WTC11 (cell line): ENCODE measurements at regions not wholly inside any gene's neighbourhood (a gene's known extent, or its start where the extent isn't known, plus 50 kb on each side); places are given as distances from the start of the nearest gene placed in this dataset.

Source experiments
- ATAC-seq: fragments of 200-7000 bp; cut with Tn5 transposase; 2 replicates; pipeline ENCODE4 v1.10.0; 2021; ENCODE audit warnings: mild to moderate bottlenecking, moderate library complexity
- CTCF ChIA-PET: fragments of 300-600 bp; sonication (Branson Sonifier 250); formaldehyde crosslinking; loops from one replicate; lab custom pipeline; 2021; ENCODE audit warnings: antibody characterized with exemption; lab: Charles Lee
- POLR2A ChIA-PET: fragments of 350-600 bp; sonication (Branson Sonifier 250); formaldehyde crosslinking; loops from one replicate; lab custom pipeline; 2021; ENCODE audit warnings: antibody characterized with exemption; lab: Charles Lee
- DNase-seq: peaks from one replicate; pipeline ENCODE4 v3.0.0; 2021; ENCODE audit warnings: low spot score
- H3K27ac Mint-ChIP-seq: 2 replicates; pipeline ENCODE4 v1.8.0; 2021; ENCODE audit warnings: mixed read lengths
- H3K27me3 Mint-ChIP-seq: 2 replicates; pipeline ENCODE4 v1.8.0; 2021; ENCODE audit warnings: low read depth, mild to moderate bottlenecking, moderate library complexity, mixed read lengths
- H3K36me3 Mint-ChIP-seq: 2 replicates; pipeline ENCODE4 v1.8.0; 2021; ENCODE audit warnings: mixed read lengths
- H3K4me1 Mint-ChIP-seq: 2 replicates; pipeline ENCODE4 v1.8.0; 2022; ENCODE audit warnings: mixed read lengths
- H3K4me3 Mint-ChIP-seq: 2 replicates; pipeline ENCODE4 v1.8.0; 2021; ENCODE audit warnings: mild to moderate bottlenecking, moderate library complexity, mixed read lengths
- H3K9me3 Mint-ChIP-seq: 2 replicates; pipeline ENCODE4 v1.8.0; 2021; ENCODE audit warnings: mixed read lengths
- AR ChIP-seq: fragments of 250-450 bp; sonication (Bioruptor Pico); IDR thresholded peaks from 2 replicates; pipeline ENCODE4 v1.9.0; 2021; ENCODE audit warnings: mild to moderate bottlenecking
- ATF1 ChIP-seq: sonication (generic); formaldehyde crosslinking; IDR thresholded peaks from 2 replicates; pipeline ENCODE4 v1.8.1; 2023; ENCODE audit warnings: mild to moderate bottlenecking, moderate library complexity, missing genetic modification reagents
- CREB1 ChIP-seq: sonication (generic); formaldehyde crosslinking; IDR thresholded peaks from 2 replicates; pipeline ENCODE4 v1.8.0; 2023; ENCODE audit warnings: mild to moderate bottlenecking, missing genetic modification reagents
- ERG ChIP-seq: fragments of 250-450 bp; sonication (Bioruptor Pico); IDR thresholded peaks from 2 replicates; pipeline ENCODE4 v1.8.0; 2021; ENCODE audit warnings: mild to moderate bottlenecking
- IRF1 ChIP-seq: sonication (generic); formaldehyde crosslinking; IDR thresholded peaks from 2 replicates; pipeline ENCODE4 v1.8.0; 2023; ENCODE audit warnings: missing genetic modification reagents
- KAT7 ChIP-seq: sonication (generic); formaldehyde crosslinking; IDR thresholded peaks from 2 replicates; pipeline ENCODE4 v1.8.1; 2023; ENCODE audit warnings: missing genetic modification reagents, mild to moderate bottlenecking, borderline replicate concordance
- NFATC4 ChIP-seq: fragments of 250-450 bp; sonication (Bioruptor Pico); IDR thresholded peaks from 2 replicates; pipeline ENCODE4 v1.9.0; 2021; ENCODE audit warnings: mild to moderate bottlenecking
- NFYB ChIP-seq: sonication (generic); formaldehyde crosslinking; conservative IDR thresholded peaks from 2 replicates; pipeline ENCODE4 v1.8.0; 2022; ENCODE audit warnings: low read depth, missing genetic modification reagents
- OVOL2 ChIP-seq: fragments of 250-450 bp; sonication (Bioruptor Pico); IDR thresholded peaks from 2 replicates; pipeline ENCODE4 v1.9.0; 2021; ENCODE audit warnings: mild to moderate bottlenecking, borderline replicate concordance
- RELA ChIP-seq: sonication (generic); formaldehyde crosslinking; IDR thresholded peaks from 2 replicates; pipeline ENCODE4 v1.8.1; 2022; ENCODE audit warnings: missing genetic modification reagents, mild to moderate bottlenecking, borderline replicate concordance
- STAT6 ChIP-seq: sonication (generic); formaldehyde crosslinking; conservative IDR thresholded peaks from 2 replicates; pipeline ENCODE4 v1.8.1; 2023; ENCODE audit warnings: mild to moderate bottlenecking, low read depth, missing genetic modification reagents, moderate library complexity
- TEAD4 ChIP-seq: sonication (generic); formaldehyde crosslinking; IDR thresholded peaks from 2 replicates; pipeline ENCODE4 v1.8.0; 2022; ENCODE audit warnings: mild to moderate bottlenecking, missing genetic modification reagents
- TP53 ChIP-seq: sonication (generic); formaldehyde crosslinking; IDR thresholded peaks from 2 replicates; pipeline ENCODE4 v1.8.1; 2023; ENCODE audit warnings: mild to moderate bottlenecking, missing genetic modification reagents
- ZNF263 ChIP-seq: sonication (generic); formaldehyde crosslinking; IDR thresholded peaks from 2 replicates; pipeline ENCODE4 v1.8.1; 2022; ENCODE audit warnings: low read depth, mild to moderate bottlenecking, moderate library complexity, missing genetic modification reagents
- ZNF317 ChIP-seq: sonication (generic); formaldehyde crosslinking; IDR thresholded peaks from 2 replicates; pipeline ENCODE4 v1.8.1; 2023; ENCODE audit warnings: low read depth, mild to moderate bottlenecking, moderate library complexity, missing genetic modification reagents, borderline replicate concordance
- ZNF416 ChIP-seq: fragments of 250-450 bp; sonication (Bioruptor Pico); IDR thresholded peaks from 2 replicates; pipeline ENCODE4 v1.9.0; 2021; ENCODE audit warnings: mild to moderate bottlenecking, inconsistent platforms
- ZNF532 ChIP-seq: fragments of 250-450 bp; sonication (Bioruptor Pico); IDR thresholded peaks from 2 replicates; pipeline ENCODE4 v1.9.0; 2021; ENCODE audit warnings: mild to moderate bottlenecking, borderline replicate concordance
- ZSCAN18 ChIP-seq: fragments of 250-450 bp; sonication (Bioruptor Pico); IDR thresholded peaks from 2 replicates; pipeline ENCODE4 v2.1.2; 2022; ENCODE audit warnings: mild to moderate bottlenecking, moderate library complexity

- Mint-ChIP-seq H3K27ac (no peak overlapping the region), H3K9me3 (peaks cover 25% of the 10 kb centered on the region), H3K4me1 (peaks cover 10% of the 10 kb centered on the region), H3K4me3 (no peak overlapping the region)
- DNase-seq = no peak
- CTCF ChIA-PET = interaction anchor here (0.6 kb wide), 1 partner anchor 240 kb away, joined by 3 read pairs; no protein-coding TSS in a partner anchor
- no peak for TF ChIP-seq ZNF263 (CRISPR knock-in tag)
- TF ChIP-seq NFYB (CRISPR knock-in tag) = no peak
- TF ChIP-seq, all 79 proteins: peak for 0
- Mint-ChIP-seq H3K27me3 (no peaks in the 10 kb centered on the region; the same call in 1 of the 2 replicates), H3K36me3 (no peaks in the 10 kb centered on the region; the same call in 1 of the 2 replicates)
- peak; percentile 44; the same call in 1 of the 2 replicates for ATAC-seq
- POLR2A ChIA-PET = no interaction called here
Measured at GRCh38 chr17:53273126-53273525, 549.6 kb upstream of the KIF2B start.

GRCh38 chr17:53270936-53271335, 551.8 kb upstream of the KIF2B start:
- no peaks in the 10 kb centered on the region; the same call in 1 of the 2 replicates for H3K27me3 Mint-ChIP-seq
- TF ChIP-seq TEAD4 (CRISPR knock-in tag) (no peak), TP53 (CRISPR knock-in tag) (no peak), ATF1 (no peak), NFATC4 (CRISPR knock-in tag) (no peak), KAT7 (CRISPR knock-in tag) (no peak), ZSCAN18 (CRISPR knock-in tag) (no peak), ZNF416 (CRISPR knock-in tag) (no peak), AR (no peak), RELA (CRISPR knock-in tag) (no peak), OVOL2 (CRISPR knock-in tag) (no peak), STAT6 (CRISPR knock-in tag) (no peak), ZNF532 (CRISPR knock-in tag) (no peak), CREB1 (no peak), IRF1 (no peak), ERG (no peak), ZNF317 (CRISPR knock-in tag) (no peak)
- peaks cover 10% of the 10 kb centered on the region for H3K4me1 Mint-ChIP-seq
- no peak overlapping the region for H3K27ac Mint-ChIP-seq
- no peaks in the 10 kb centered on the region; the same call in 1 of the 2 replicates for H3K36me3 Mint-ChIP-seq
- ChIA-PET POLR2A (no interaction called here), CTCF (no interaction called here)
- no peak for ATAC-seq
- peaks cover 28% of the 10 kb centered on the region for H3K9me3 Mint-ChIP-seq
- H3K4me3 Mint-ChIP-seq = no peak overlapping the region
- DNase-seq = no peak
